ENCODE measurements at regions not wholly inside any gene's neighbourhood (a gene's known extent, or its start where the extent isn't known, plus 50 kb on each side); places are given as distances from the start of the nearest gene placed in this dataset.

DNA sequence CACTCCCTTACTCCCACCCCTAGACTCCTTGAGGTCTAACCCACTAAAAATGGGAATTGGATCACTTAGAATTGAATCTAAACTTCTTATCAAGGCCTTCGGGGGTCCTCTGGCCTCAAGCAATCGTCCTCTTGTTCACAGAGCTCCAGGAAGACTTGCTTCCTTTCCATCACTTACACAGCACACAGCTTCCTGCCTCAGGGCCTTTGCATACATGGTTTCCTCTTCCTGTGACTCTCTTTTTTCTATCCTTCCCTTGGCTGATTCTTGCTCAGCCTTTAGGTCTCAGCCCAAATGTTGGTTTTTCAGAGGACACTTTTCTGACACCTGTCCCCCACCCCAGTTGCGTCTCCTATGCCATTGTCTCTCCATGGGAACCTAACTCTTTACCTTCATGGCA lies 50.0 kb upstream of the ALDH1B1 start:
- Histone ChIP-seq H3K4me1 (ENCODE audit: low read length) (no peaks in the 10 kb centered on the region), H3K79me2 (ENCODE audit: low read length) (no peaks in the 10 kb centered on the region), H3K36me3 (replicated peaks; ENCODE audit: insufficient read depth, low read length) (no peaks in the 10 kb centered on the region), H3F3A (ENCODE audit: insufficient read depth, low read length) (no peaks in the 10 kb centered on the region), H3K4me2 (ENCODE audit: low read depth, low read length) (no peak overlapping the region), H3K9me3 (replicated peaks; ENCODE audit: insufficient read depth, low read length) (no peaks in the 10 kb centered on the region), H4K20me1 (ENCODE audit: insufficient read depth, low read length) (no peaks in the 10 kb centered on the region), H3K4me3 (ENCODE audit: low read length) (no peak overlapping the region), H3K9me2 (replicated peaks; ENCODE audit: insufficient read depth, low read length) (no peaks in the 10 kb centered on the region), H3K9ac (ENCODE audit: low read length) (no peak overlapping the region), H2AFZ (ENCODE audit: low read length) (no peak overlapping the region), H3K27ac (ENCODE audit: low read length) (no peak overlapping the region), H3K27me3 (replicated peaks; ENCODE audit: insufficient read depth, low read length) (no peaks in the 10 kb centered on the region)
- DNase-seq = no peak
- TF ChIP-seq EZH2 (optimal IDR thresholded peaks at IDR 0.05; ENCODE audit: low read depth, low read length) (no peak), EZH2phosphoT487 (IDR thresholded peaks at IDR 0.05; ENCODE audit: low read length) (no peak), CTCF (IDR thresholded peaks at IDR 0.05; ENCODE audit: low read length) (no peak)

DNA sequence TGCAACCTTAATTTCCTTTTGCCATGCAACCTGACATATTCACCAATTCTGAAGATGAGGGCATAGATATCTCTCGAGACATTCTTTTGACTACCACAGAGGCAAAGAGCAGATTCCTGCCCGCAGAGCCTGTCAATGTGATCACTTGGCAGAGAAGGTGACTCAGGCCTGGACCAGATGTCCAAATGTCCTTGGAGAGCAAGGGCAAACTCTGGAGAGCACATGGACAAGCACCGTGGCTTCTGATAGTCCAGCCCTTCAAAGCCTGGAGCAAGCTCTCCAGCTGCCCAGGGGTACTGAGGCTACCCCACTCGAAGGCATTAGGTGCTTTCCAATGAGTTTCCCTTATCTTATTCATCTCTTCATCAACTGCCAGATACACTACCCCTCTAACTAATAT lies 50.4 kb upstream of the ALDH1B1 start:
- H3K27me3 ChIP-seq (replicated peaks; ENCODE audit: insufficient read depth, low read length) = no peaks in the 10 kb centered on the region
- H2AFZ ChIP-seq (ENCODE audit: low read length) = no peak overlapping the region
- H3K9me3 ChIP-seq (replicated peaks; ENCODE audit: insufficient read depth, low read length) = no peaks in the 10 kb centered on the region
- no peak for DNase-seq
- H3K4me1 ChIP-seq (ENCODE audit: low read length) = no peaks in the 10 kb centered on the region
- H3K9ac ChIP-seq (ENCODE audit: low read length) = no peak overlapping the region
- H3K36me3 ChIP-seq (replicated peaks; ENCODE audit: insufficient read depth, low read length) = no peaks in the 10 kb centered on the region
- H3F3A ChIP-seq (ENCODE audit: insufficient read depth, low read length) = no peaks in the 10 kb centered on the region
- H3K9me2 ChIP-seq (replicated peaks; ENCODE audit: insufficient read depth, low read length) = no peaks in the 10 kb centered on the region
- no peaks in the 10 kb centered on the region for H3K79me2 ChIP-seq (ENCODE audit: low read length)
- H4K20me1 ChIP-seq (ENCODE audit: insufficient read depth, low read length) = no peaks in the 10 kb centered on the region
- H3K27ac ChIP-seq (ENCODE audit: low read length) = no peak overlapping the region
- H3K4me3 ChIP-seq (ENCODE audit: low read length) = no peak overlapping the region
- TF ChIP-seq EZH2 (optimal IDR thresholded peaks at IDR 0.05; ENCODE audit: low read depth, low read length) (no peak), EZH2phosphoT487 (IDR thresholded peaks at IDR 0.05; ENCODE audit: low read length) (no peak), CTCF (IDR thresholded peaks at IDR 0.05; ENCODE audit: low read length) (no peak)
- no peak overlapping the region for H3K4me2 ChIP-seq (ENCODE audit: low read depth, low read length)

DNA sequence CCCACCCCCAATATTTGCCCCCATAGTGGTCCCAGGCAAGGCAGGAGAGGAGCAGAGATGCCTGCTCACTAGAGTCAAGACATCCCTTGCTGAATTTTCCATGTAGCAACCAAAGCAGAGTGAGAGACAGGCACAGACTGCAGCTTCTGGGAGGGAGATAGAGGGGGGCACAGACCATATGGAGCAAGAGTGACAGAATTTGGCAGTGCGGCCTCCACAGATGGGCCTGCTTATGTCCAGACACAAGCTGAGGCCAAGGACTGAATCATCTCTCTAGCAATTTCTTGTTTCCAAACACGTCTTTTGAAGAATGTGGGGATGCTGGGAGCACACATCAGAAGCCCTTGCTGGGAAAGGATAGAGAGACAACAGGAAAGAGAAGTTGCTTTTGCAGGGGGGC lies 53.0 kb upstream of the ALDH1B1 start:
- H3K4me1 ChIP-seq (ENCODE audit: low read length) = no peaks in the 10 kb centered on the region
- H3K27me3 ChIP-seq (replicated peaks; ENCODE audit: insufficient read depth, low read length) = no peaks in the 10 kb centered on the region
- H2AFZ ChIP-seq (ENCODE audit: low read length) = no peak overlapping the region
- no peaks in the 10 kb centered on the region for H4K20me1 ChIP-seq (ENCODE audit: insufficient read depth, low read length)
- H3K79me2 ChIP-seq (ENCODE audit: low read length) = no peaks in the 10 kb centered on the region
- DNase-seq = no peak
- no peaks in the 10 kb centered on the region for H3K9me2 ChIP-seq (replicated peaks; ENCODE audit: insufficient read depth, low read length)
- H3K4me3 ChIP-seq (ENCODE audit: low read length) = no peak overlapping the region
- H3K9me3 ChIP-seq (replicated peaks; ENCODE audit: insufficient read depth, low read length) = no peaks in the 10 kb centered on the region
- TF ChIP-seq CTCF (IDR thresholded peaks at IDR 0.05; ENCODE audit: low read length) (no peak), EZH2 (optimal IDR thresholded peaks at IDR 0.05; ENCODE audit: low read depth, low read length) (no peak), EZH2phosphoT487 (IDR thresholded peaks at IDR 0.05; ENCODE audit: low read length) (no peak)
- no peak overlapping the region for H3K4me2 ChIP-seq (ENCODE audit: low read depth, low read length)
- no peak overlapping the region for H3K9ac ChIP-seq (ENCODE audit: low read length)
- H3F3A ChIP-seq (ENCODE audit: insufficient read depth, low read length) = no peaks in the 10 kb centered on the region
- no peak overlapping the region for H3K27ac ChIP-seq (ENCODE audit: low read length)
- no peaks in the 10 kb centered on the region for H3K36me3 ChIP-seq (replicated peaks; ENCODE audit: insufficient read depth, low read length)

Data from MM.1S (cell line).